ENCODE measurements at regions not wholly inside any gene's neighbourhood (a gene's known extent, or its start where the extent isn't known, plus 50 kb on each side); places are given as distances from the start of the nearest gene placed in this dataset.
"Not testable (repeated sequence)": the region's sequence is repeated elsewhere in the genome, so short reads cannot be mapped to it uniquely, and the experiment has no call there.

- DNase-seq (ENCODE audit: low spot score): no peak
Measured at GRCh38 chr2:83155826-83156225, 1303.3 kb downstream of the SUCLG1 start.

GRCh38 chr2:83143946-83144345 is 1315.1 kb downstream of the SUCLG1 start:
- DNase-seq (ENCODE audit: low spot score): no peak

- DNase-seq (ENCODE audit: low spot score): no peak
Measured at GRCh38 chr2:83142934-83143333, 1316.1 kb downstream of the SUCLG1 start.

GRCh38 chr2:83115606-83116005 is 1343.5 kb downstream of the SUCLG1 start:
- DNase-seq (ENCODE audit: low spot score): no peak

- DNase-seq (ENCODE audit: low spot score): no peak
Measured at GRCh38 chr2:83115155-83115554, 1343.9 kb downstream of the SUCLG1 start.

- DNase-seq (ENCODE audit: low spot score): no peak
Measured at GRCh38 chr2:83113953-83114352, 1345.1 kb downstream of the SUCLG1 start.

- DNase-seq (ENCODE audit: low spot score): no peak
Measured at GRCh38 chr2:83112858-83113257, 1346.2 kb downstream of the SUCLG1 start.

- no peak for DNase-seq (ENCODE audit: low spot score)
Measured at GRCh38 chr2:83109284-83109683, 1349.8 kb downstream of the SUCLG1 start.

- no peak for DNase-seq (ENCODE audit: low spot score)
Measured at GRCh38 chr2:83106853-83107252, 1352.2 kb downstream of the SUCLG1 start.

- no peak for DNase-seq (ENCODE audit: low spot score)
Measured at GRCh38 chr2:83104202-83104601, 1354.9 kb downstream of the SUCLG1 start.

GRCh38 chr2:83103613-83104012 is 1355.5 kb downstream of the SUCLG1 start:
- DNase-seq (ENCODE audit: low spot score): no peak

- not testable (repeated sequence) for DNase-seq (ENCODE audit: low spot score)
Measured at GRCh38 chr2:83089051-83089450, 1370.0 kb downstream of the SUCLG1 start.

GRCh38 chr2:83085869-83086268 is 1373.2 kb downstream of the SUCLG1 start:
- DNase-seq (ENCODE audit: low spot score): no peak

- DNase-seq (ENCODE audit: low spot score): no peak
Measured at GRCh38 chr2:83081826-83082690, 1377.0 kb downstream of the SUCLG1 start.

- DNase-seq (ENCODE audit: low spot score): no peak
Measured at GRCh38 chr2:83079007-83079406, 1380.1 kb downstream of the SUCLG1 start.

GRCh38 chr2:83072767-83073166 is 1386.3 kb downstream of the SUCLG1 start:
- DNase-seq (ENCODE audit: low spot score): no peak

- no peak for DNase-seq (ENCODE audit: low spot score)
Measured at GRCh38 chr2:83071914-83072313, 1387.2 kb downstream of the SUCLG1 start.

GRCh38 chr2:83071352-83071751 is 1387.7 kb downstream of the SUCLG1 start:
- no peak for DNase-seq (ENCODE audit: low spot score)

- DNase-seq (ENCODE audit: low spot score): no peak
Measured at GRCh38 chr2:83069724-83070123, 1389.4 kb downstream of the SUCLG1 start.

GRCh38 chr2:83068714-83069113 is 1390.4 kb downstream of the SUCLG1 start:
- no peak for DNase-seq (ENCODE audit: low spot score)

GRCh38 chr2:83067947-83068346 is 1391.1 kb downstream of the SUCLG1 start:
- no peak for DNase-seq (ENCODE audit: low spot score)

GRCh38 chr2:83063933-83064332 is 1395.1 kb downstream of the SUCLG1 start:
- no peak for DNase-seq (ENCODE audit: low spot score)

- no peak for DNase-seq (ENCODE audit: low spot score)
Measured at GRCh38 chr2:83063511-83063910, 1395.6 kb downstream of the SUCLG1 start.

- DNase-seq (ENCODE audit: low spot score): no peak
Measured at GRCh38 chr2:83058683-83059082, 1400.4 kb downstream of the SUCLG1 start.

All from germinal center (tissue), 1 donor.